PC-9 (cell line): ENCODE measurements at regions not wholly inside any gene's neighbourhood (a gene's known extent, or its start where the extent isn't known, plus 50 kb on each side); places are given as distances from the start of the nearest gene placed in this dataset.

ENCODE experiments used
- BruUV-seq: library from RNA; stranded (reverse); fragments of 400-500 nt; replicated peaks from 2 replicates; lab custom pipeline; 2021; lab: Mats Ljungman, UMichigan
- CTCF ChIA-PET: fragments of 300-600 bp; sonication (Branson Sonifier 250); formaldehyde crosslinking; loops from one replicate; lab custom pipeline; 2022; ENCODE audit warnings: antibody characterized with exemption; lab: Charles Lee
- POLR2A ChIA-PET: fragments of 300-600 bp; sonication (Branson Sonifier 250); formaldehyde crosslinking; loops from one replicate; lab custom pipeline; 2022; ENCODE audit warnings: antibody characterized with exemption; ENCODE audit not compliant: unreplicated experiment; lab: Charles Lee
- DNase-seq, 2 experiments: peaks; one replicate each; pipeline versions ENCODE4 v3.0.0 to v3.0.0-alpha.2; 2015 to 2022; ENCODE audit warnings: mixed read lengths in 1 of 2
- H2AFZ ChIP-seq: fragments of 200-600 bp; sonication (generic); 2 replicates; pipeline ENCODE4 v1.8.1; 2017; ENCODE audit warnings: antibody characterized with exemption
- H3F3A ChIP-seq: fragments of 200-600 bp; sonication (generic); 2 replicates; pipeline ENCODE4 v1.8.1; 2017; ENCODE audit warnings: antibody characterized with exemption, mild to moderate bottlenecking, low read depth; ENCODE audit not compliant: insufficient read depth
- H3K27ac ChIP-seq: fragments of 200-600 bp; sonication (generic); 2 replicates; pipeline ENCODE4 v1.6.1; 2016; ENCODE audit warnings: mixed run types
- H3K27me3 ChIP-seq: fragments of 200-600 bp; sonication (generic); 2 replicates; pipeline ENCODE4 v1.6.1; 2016; ENCODE audit warnings: low read depth, mixed run types; ENCODE audit not compliant: insufficient read depth
- H3K36me3 ChIP-seq: fragments of 200-600 bp; sonication (generic); 2 replicates; pipeline ENCODE4 v1.6.1; 2016; ENCODE audit warnings: low read depth, mixed run types
- H3K4me1 ChIP-seq: fragments of 200-600 bp; sonication (generic); replicated peaks from 2 replicates; pipeline ENCODE4 v1.6.1; 2016; ENCODE audit warnings: mixed run types; ENCODE audit not compliant: insufficient read depth
- H3K4me2 ChIP-seq: fragments of 200-600 bp; sonication (generic); 2 replicates; pipeline ENCODE4 v1.6.1; 2017; ENCODE audit warnings: mixed run types
- H3K4me3 ChIP-seq: fragments of 200-600 bp; sonication (generic); 2 replicates; pipeline ENCODE4 v1.6.1; 2016; ENCODE audit warnings: mixed run types
- H3K79me2 ChIP-seq: fragments of 200-600 bp; sonication (generic); 2 replicates; pipeline ENCODE4 v1.6.1; 2017; ENCODE audit warnings: low read depth, mixed run types
- H3K9me2 ChIP-seq: fragments of 200-600 bp; sonication (generic); 2 replicates; pipeline ENCODE4 v1.8.1; 2017; ENCODE audit warnings: mild to moderate bottlenecking; ENCODE audit not compliant: insufficient read depth
- H3K9me3 ChIP-seq: fragments of 200-600 bp; sonication (generic); 2 replicates; pipeline ENCODE4 v1.8.1; 2016; ENCODE audit warnings: low read depth; ENCODE audit not compliant: insufficient read depth
- H4K20me1 ChIP-seq: fragments of 200-600 bp; sonication (generic); 2 replicates; pipeline ENCODE4 v1.8.1; 2017; ENCODE audit not compliant: insufficient read depth
- EZH2 ChIP-seq: fragments of 200-600 bp; sonication (generic); IDR thresholded peaks from 2 replicates; pipeline ENCODE4 v1.8.0; 2017; ENCODE audit warnings: antibody characterized with exemption, low read depth
- intact Hi-C: fragments of 100-400 bp; cut with micrococcal nuclease; formaldehyde crosslinking; loops from one replicate; pipeline ENCODE4 v1.10.0; 2022; ENCODE audit not compliant: unreplicated experiment
- TF ChIP-seq, protein P1 (sequence below): fragments of 200-600 bp; sonication (generic); conservative IDR thresholded peaks from 2 replicates; pipeline ENCODE4 v1.6.1; 2017; ENCODE audit warnings: mixed run types, antibody characterized with exemption, mild to moderate bottlenecking, moderate library complexity

DNA sequence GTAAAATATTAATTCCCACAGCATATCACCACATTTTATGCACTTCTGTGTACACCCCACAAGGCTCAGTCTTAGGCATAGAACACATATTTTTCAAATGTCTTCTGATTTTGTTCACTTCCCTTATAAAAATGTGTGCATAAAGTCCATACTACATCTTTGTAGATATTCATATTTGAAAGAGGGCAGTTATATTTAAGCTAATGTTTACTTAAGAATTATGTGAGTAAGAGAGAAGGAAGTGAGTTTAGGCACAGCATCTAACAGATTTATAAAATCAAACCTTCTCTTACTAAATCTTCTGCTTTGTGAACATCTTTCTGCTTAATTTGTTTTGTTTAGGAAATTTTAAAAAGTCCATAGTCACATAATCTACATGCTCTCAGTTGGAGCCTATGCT is 648.1 kb downstream of the FSCB start:
- Histone ChIP-seq H3F3A (no peaks in the 10 kb centered on the region), H3K4me1 (no peaks in the 10 kb centered on the region), H3K9me3 (no peaks in the 10 kb centered on the region), H3K4me2 (no peak overlapping the region), H3K9me2 (peaks cover 3% of the 10 kb centered on the region; the same call in 1 of the 2 replicates), H3K79me2 (no peaks in the 10 kb centered on the region), H3K27ac (no peak overlapping the region), H3K4me3 (no peak overlapping the region), H3K27me3 (no peaks in the 10 kb centered on the region), H4K20me1 (no peaks in the 10 kb centered on the region), H2AFZ (no peak overlapping the region; the same call in 1 of the 2 replicates), H3K36me3 (no peaks in the 10 kb centered on the region)
- intact Hi-C loops: no loop called here
- TF ChIP-seq EZH2: no peak
- TF ChIP-seq, protein P1, sequence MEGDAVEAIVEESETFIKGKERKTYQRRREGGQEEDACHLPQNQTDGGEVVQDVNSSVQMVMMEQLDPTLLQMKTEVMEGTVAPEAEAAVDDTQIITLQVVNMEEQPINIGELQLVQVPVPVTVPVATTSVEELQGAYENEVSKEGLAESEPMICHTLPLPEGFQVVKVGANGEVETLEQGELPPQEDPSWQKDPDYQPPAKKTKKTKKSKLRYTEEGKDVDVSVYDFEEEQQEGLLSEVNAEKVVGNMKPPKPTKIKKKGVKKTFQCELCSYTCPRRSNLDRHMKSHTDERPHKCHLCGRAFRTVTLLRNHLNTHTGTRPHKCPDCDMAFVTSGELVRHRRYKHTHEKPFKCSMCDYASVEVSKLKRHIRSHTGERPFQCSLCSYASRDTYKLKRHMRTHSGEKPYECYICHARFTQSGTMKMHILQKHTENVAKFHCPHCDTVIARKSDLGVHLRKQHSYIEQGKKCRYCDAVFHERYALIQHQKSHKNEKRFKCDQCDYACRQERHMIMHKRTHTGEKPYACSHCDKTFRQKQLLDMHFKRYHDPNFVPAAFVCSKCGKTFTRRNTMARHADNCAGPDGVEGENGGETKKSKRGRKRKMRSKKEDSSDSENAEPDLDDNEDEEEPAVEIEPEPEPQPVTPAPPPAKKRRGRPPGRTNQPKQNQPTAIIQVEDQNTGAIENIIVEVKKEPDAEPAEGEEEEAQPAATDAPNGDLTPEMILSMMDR: no peak
- ChIA-PET POLR2A (no interaction called here), CTCF (no interaction called here)
- no TSS peak for BruUV-seq
- no peak for DNase-seq

DNA sequence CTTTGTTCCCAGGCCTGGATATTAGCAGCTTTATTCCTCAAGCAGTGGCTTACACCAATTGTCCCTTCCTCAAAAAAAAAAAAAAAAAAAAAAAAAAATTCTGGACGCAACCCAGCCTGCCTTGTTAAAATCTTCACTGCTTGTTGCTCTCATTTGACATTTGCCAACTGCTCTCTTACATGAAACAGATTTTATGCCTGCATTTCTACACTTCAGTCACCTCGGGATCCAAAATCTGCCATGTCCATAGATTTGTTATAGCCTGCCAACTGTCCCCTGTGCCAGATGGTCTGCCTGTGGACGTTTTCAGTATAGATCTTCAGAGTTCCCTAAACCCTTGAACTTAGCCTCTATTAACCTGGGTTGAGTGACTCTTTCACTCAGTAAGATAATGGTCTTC is 651.5 kb downstream of the FSCB start:
- intact Hi-C loops: no loop called here
- no peaks in the 10 kb centered on the region for H3K4me1 ChIP-seq
- peaks cover 3% of the 10 kb centered on the region; the same call in 1 of the 2 replicates for H3K9me2 ChIP-seq
- TF ChIP-seq, protein P1: no peak
- TF ChIP-seq EZH2: no peak
- no peak overlapping the region for H2AFZ ChIP-seq
- no peak overlapping the region for H3K27ac ChIP-seq
- no peak overlapping the region for H3K4me3 ChIP-seq
- H3K9me3 ChIP-seq: no peaks in the 10 kb centered on the region
- H3K4me2 ChIP-seq: no peak overlapping the region
- no peak for DNase-seq
- no peaks in the 10 kb centered on the region for H4K20me1 ChIP-seq
- ChIA-PET CTCF (no interaction called here), POLR2A (no interaction called here)
- H3K27me3 ChIP-seq: no peaks in the 10 kb centered on the region
- H3K36me3 ChIP-seq: no peaks in the 10 kb centered on the region
- H3F3A ChIP-seq: no peaks in the 10 kb centered on the region
- BruUV-seq: no TSS peak
- H3K79me2 ChIP-seq: no peaks in the 10 kb centered on the region

DNA sequence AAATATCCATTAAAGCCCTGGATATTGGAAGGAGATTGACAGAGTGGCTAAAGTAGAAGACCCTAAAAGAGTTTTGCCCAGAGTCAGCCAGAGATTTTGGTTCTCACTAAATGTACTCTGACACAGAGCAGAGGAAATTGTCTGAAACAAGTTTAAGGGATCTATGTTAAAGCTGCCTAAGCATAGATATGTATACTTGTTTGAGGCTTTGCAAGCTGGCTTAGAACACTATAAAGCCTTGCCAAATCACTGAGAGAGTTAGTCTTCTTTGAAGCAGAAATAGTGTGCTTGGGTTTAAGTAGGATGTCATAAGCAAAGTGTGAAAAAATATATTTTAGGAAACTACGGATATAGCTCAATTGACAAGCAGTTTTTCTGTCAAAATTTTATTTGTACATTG is 653.5 kb downstream of the FSCB start:
- peaks cover 6% of the 10 kb centered on the region; the same call in 1 of the 2 replicates for H3K9me2 ChIP-seq
- DNase-seq: no peak
- no peaks in the 10 kb centered on the region for H3F3A ChIP-seq
- no peak overlapping the region for H3K4me3 ChIP-seq
- no TSS peak for BruUV-seq
- no peak overlapping the region for H3K4me2 ChIP-seq
- H3K27me3 ChIP-seq: no peaks in the 10 kb centered on the region
- H2AFZ ChIP-seq: no peak overlapping the region
- H3K27ac ChIP-seq: no peak overlapping the region
- TF ChIP-seq EZH2: no peak
- TF ChIP-seq, protein P1: no peak
- intact Hi-C loops: no loop called here
- H3K79me2 ChIP-seq: no peaks in the 10 kb centered on the region
- H3K36me3 ChIP-seq: no peaks in the 10 kb centered on the region
- CTCF ChIA-PET: no interaction called here
- H3K9me3 ChIP-seq: no peaks in the 10 kb centered on the region
- POLR2A ChIA-PET: no interaction called here
- H4K20me1 ChIP-seq: no peaks in the 10 kb centered on the region
- no peaks in the 10 kb centered on the region for H3K4me1 ChIP-seq
